ENCODE measurements at regions not wholly inside any gene's neighbourhood (a gene's known extent, or its start where the extent isn't known, plus 50 kb on each side); places are given as distances from the start of the nearest gene placed in this dataset.

GRCh38 chr11:32039149-32039548, 51.7 kb upstream of the RCN1 start:
- no peak for DNase-seq (ENCODE audit: low spot score)

GRCh38 chr11:32034680-32035079, 56.2 kb upstream of the RCN1 start:
- no peak for DNase-seq (ENCODE audit: low spot score)

- DNase-seq (ENCODE audit: low spot score), result no peak
Observed at GRCh38 chr11:32034149-32034548, 56.7 kb upstream of the RCN1 start.

- DNase-seq (ENCODE audit: low spot score), result no peak
Observed at GRCh38 chr11:32033491-32033890, 57.4 kb upstream of the RCN1 start.

- DNase-seq (ENCODE audit: low spot score), result no peak
Observed at GRCh38 chr11:32033067-32033466, 57.8 kb upstream of the RCN1 start.

GRCh38 chr11:32032478-32032877, 58.4 kb upstream of the RCN1 start:
- no peak for DNase-seq (ENCODE audit: low spot score)

GRCh38 chr11:32032052-32032451, 58.8 kb upstream of the RCN1 start:
- DNase-seq (ENCODE audit: low spot score), result no peak

GRCh38 chr11:32030875-32031503, 59.9 kb upstream of the RCN1 start:
- DNase-seq (ENCODE audit: low spot score), result no peak

- peak; percentile 10 for DNase-seq (ENCODE audit: low spot score)
Observed at GRCh38 chr11:32029721-32030120, 61.2 kb upstream of the RCN1 start.

- no peak for DNase-seq (ENCODE audit: low spot score)
Observed at GRCh38 chr11:32028201-32028600, 62.7 kb upstream of the RCN1 start.

GRCh38 chr11:32026766-32027165, 64.1 kb upstream of the RCN1 start:
- no peak for DNase-seq (ENCODE audit: low spot score)

- DNase-seq (ENCODE audit: low spot score), result no peak
Observed at GRCh38 chr11:32024948-32025347, 65.9 kb upstream of the RCN1 start.

- no peak for DNase-seq (ENCODE audit: low spot score)
Observed at GRCh38 chr11:32023370-32024305, 67.2 kb upstream of the RCN1 start.

- no peak for DNase-seq (ENCODE audit: low spot score)
Observed at GRCh38 chr11:32018672-32019071, 72.2 kb upstream of the RCN1 start.

- no peak for DNase-seq (ENCODE audit: low spot score)
Observed at GRCh38 chr11:32016111-32016510, 74.8 kb upstream of the RCN1 start.

GRCh38 chr11:32015427-32015826, 75.4 kb upstream of the RCN1 start:
- no peak for DNase-seq (ENCODE audit: low spot score)

- DNase-seq (ENCODE audit: low spot score), result no peak
Observed at GRCh38 chr11:32013603-32014002, 77.3 kb upstream of the RCN1 start.

- no peak for DNase-seq (ENCODE audit: low spot score)
Observed at GRCh38 chr11:32012049-32012448, 78.8 kb upstream of the RCN1 start.

GRCh38 chr11:32008880-32009551, 81.9 kb upstream of the RCN1 start:
- DNase-seq (ENCODE audit: low spot score), result no peak

- no peak for DNase-seq (ENCODE audit: low spot score)
Observed at GRCh38 chr11:32006799-32007388, 84.0 kb upstream of the RCN1 start.

- no peak for DNase-seq (ENCODE audit: low spot score)
Observed at GRCh38 chr11:32005786-32006416, 85.0 kb upstream of the RCN1 start.

GRCh38 chr11:32003335-32003734, 87.5 kb upstream of the RCN1 start:
- DNase-seq (ENCODE audit: low spot score), result no peak

Data from globus pallidus (tissue), 1 donor.